ENCODE measurements at regions not wholly inside any gene's neighbourhood (a gene's known extent, or its start where the extent isn't known, plus 50 kb on each side); places are given as distances from the start of the nearest gene placed in this dataset.

DNA sequence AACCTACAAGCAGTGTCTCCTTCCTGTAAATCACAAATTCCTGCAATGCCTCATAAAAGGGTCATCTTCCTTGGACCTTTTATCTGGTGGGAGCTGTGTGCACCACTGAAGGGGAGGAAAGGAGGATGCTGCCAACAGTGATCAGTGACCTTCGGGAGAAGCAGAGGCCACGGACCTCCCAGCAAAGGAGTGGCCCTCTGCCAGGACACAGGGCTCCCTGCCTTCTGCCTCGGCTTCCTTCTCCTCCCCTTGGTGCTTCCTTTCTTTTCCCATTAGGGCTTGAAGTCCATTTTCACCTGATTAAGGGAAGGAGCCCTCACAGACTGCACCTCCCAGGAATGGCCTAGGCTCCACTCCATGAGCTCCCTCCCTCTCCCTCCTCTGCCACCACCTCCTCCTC lies 85.3 kb upstream of the ITGA6 start:
- TF ChIP-seq CTCF (IDR thresholded peaks at IDR 0.05; ENCODE audit: low read depth, low read length): no peak
- TF ChIP-seq EZH2phosphoT487 (IDR thresholded peaks at IDR 0.05; ENCODE audit: low read depth): no peak

Data from OCI-LY3 (cell line).